Fibroblast of mammary gland (primary cell): ENCODE measurements at regions not wholly inside any gene's neighbourhood (a gene's known extent, or its start where the extent isn't known, plus 50 kb on each side); places are given as distances from the start of the nearest gene placed in this dataset.
"Not testable (repeated sequence)": the region's sequence is repeated elsewhere in the genome, so short reads cannot be mapped to it uniquely, and the experiment has no call there.

Source experiments
- DNase-seq: peaks from one replicate; pipeline ENCODE4 v3.0.0-alpha.2; 2010; ENCODE audit warnings: low read depth
- H3K4me3 ChIP-seq: 2 replicates; pipeline ENCODE4 v1.5.1; 2011; ENCODE audit warnings: low read depth, mild to moderate bottlenecking, low read length, moderate library complexity; ENCODE audit not compliant: control insufficient read depth
- TF ChIP-seq, protein P1 (sequence below): conservative IDR thresholded peaks from 2 replicates; pipeline ENCODE4 v1.5.1; 2011; ENCODE audit warnings: low read depth, low read length, inconsistent platforms; ENCODE audit not compliant: control insufficient read depth, insufficient read depth

DNA sequence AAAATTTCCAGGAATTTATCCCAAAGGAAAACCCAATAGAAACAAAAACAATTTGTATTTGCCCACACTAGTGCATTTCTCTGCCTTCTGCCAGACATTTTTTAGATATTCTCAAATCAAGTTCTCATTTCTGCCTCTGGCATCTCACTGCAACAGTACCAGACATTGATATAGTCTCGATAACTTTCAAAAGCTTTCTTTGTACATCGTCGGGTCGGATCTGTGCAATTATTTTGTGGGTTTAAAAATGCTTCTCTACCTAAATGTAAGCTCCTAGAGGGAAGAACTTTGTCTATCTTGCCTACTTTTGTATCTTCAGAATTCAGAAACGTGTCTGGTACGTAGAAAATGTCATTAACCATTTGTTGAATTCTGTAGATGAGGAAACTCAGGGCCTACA lies 125.5 kb upstream of the LIFR start:
- no peak for DNase-seq
- H3K4me3 ChIP-seq: no peak overlapping the region
- TF ChIP-seq, protein P1, sequence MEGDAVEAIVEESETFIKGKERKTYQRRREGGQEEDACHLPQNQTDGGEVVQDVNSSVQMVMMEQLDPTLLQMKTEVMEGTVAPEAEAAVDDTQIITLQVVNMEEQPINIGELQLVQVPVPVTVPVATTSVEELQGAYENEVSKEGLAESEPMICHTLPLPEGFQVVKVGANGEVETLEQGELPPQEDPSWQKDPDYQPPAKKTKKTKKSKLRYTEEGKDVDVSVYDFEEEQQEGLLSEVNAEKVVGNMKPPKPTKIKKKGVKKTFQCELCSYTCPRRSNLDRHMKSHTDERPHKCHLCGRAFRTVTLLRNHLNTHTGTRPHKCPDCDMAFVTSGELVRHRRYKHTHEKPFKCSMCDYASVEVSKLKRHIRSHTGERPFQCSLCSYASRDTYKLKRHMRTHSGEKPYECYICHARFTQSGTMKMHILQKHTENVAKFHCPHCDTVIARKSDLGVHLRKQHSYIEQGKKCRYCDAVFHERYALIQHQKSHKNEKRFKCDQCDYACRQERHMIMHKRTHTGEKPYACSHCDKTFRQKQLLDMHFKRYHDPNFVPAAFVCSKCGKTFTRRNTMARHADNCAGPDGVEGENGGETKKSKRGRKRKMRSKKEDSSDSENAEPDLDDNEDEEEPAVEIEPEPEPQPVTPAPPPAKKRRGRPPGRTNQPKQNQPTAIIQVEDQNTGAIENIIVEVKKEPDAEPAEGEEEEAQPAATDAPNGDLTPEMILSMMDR: no peak

DNA sequence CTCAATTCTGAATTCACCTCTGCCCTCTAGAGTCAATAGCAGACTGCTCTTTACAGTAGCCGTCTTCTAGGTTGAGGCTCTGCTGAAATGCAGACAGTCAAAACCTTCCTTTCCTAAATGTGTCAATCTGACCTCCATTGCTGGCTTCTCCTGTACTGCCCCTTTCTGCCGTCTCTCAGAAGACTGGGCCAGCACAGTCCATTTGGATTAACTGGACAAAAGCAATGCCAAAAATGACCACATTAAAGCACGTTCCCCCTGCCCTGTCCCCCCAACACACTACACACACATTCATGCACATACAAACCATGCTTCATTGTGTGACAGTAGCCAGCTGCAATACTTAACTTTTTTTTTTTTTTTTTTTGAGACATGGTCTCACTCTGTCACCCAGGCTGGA lies 130.2 kb upstream of the LIFR start:
- DNase-seq: no peak
- no peak overlapping the region for H3K4me3 ChIP-seq
- TF ChIP-seq, protein P1: no peak

DNA sequence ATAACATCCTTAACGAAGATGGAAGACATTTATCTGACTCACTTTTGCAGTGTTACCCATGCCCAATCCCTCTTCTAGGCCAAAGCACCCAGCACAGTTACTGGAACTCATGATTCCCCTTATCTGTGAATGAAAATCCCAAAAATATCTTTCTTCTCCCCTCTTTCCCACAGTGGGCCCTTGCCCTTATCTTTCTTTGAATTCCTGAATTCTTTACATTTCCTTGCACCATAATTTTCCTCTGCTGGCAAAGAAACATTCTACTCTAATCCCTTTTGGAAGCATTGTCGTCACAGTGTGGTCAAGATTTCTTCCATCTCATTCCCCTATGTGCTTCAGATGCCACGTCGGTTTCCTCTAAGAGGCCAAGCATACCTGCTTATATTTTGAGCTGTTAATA lies 135.9 kb upstream of the LIFR start:
- TF ChIP-seq, protein P1: no peak
- no peak for DNase-seq
- H3K4me3 ChIP-seq: no peak overlapping the region

DNA sequence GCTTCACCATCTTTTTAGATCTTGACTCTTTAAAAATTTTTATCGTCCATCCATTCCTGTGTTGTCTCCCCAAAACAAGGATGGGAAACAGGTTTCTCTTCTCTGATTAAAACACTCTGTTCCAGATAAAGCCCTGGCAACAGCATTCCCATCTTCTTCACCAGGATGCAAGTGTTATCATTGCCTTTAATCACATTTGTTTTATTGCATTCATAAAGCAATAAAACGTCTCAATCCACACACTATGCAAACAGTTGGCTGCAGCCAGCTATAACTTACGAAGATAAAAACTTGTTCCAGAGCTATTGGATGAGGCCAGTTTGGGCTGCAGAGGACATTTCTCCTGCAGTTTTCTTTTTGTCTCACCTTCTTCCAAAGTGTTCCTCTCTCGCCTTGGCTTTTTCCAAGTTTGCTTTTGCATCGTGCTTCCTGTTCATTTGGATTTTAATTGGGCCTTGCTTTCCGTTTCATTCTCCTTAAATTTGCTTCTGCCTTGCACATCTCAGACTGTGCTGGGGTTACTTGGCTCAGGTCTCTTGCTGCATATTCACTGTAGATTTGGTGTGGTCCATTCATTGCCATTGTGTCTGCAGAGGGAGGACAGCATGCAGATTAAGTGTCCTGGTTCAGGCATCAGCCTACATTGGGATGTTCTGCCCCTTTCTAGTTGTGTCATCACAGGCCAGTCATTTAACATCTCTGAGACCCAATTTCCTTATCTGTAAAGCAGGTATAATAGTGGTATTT lies 136.5 kb upstream of the LIFR start:
- DNase-seq: no peak
- no peak overlapping the region for H3K4me3 ChIP-seq
- TF ChIP-seq, protein P1: no peak

DNA sequence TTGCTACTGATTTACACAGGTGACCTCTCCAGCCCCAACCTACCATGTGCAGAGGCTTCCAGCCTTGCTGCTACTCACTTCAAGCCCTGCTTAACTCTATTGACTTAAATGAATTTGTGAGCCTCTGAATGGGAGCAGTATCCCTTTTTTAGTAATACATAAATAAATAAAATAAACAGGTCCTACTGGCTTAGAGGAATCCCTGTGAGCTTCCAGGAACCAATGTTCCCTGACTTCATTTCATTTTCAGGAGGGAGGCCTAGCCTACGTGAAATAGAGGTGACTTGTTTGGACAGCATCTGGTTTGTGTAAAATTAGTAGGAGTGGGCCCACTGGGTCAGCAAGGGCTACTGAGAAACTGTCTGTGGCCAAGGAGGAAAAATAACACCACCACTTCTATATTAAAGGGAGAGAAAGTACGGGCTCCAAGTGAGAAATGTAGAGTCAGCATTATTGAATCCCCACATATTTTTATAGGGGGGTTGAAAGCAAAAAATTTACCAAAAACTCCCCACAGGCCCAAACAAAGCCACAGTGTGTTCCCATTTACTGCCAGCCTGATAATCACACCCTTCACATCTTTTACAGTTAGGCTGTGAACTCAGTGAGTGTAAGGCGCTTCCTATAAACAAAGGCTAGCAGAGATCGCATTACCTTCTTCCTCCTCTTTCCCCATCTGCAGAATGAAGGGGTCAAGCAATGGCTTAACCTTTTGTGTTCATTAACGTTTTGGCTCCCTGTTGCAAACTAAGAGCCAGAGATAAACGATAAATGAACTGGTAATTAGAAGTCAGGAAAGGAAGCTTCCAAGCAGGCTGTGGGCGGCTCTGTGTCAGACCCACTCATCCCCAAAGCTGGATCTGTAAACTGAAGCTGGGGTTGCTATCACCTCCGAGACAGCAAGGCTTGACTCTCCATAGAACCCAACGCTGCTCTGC lies 138.8 kb upstream of the LIFR start:
- DNase-seq: peak; percentile 21
- no peak overlapping the region for H3K4me3 ChIP-seq
- TF ChIP-seq, protein P1: no peak

DNA sequence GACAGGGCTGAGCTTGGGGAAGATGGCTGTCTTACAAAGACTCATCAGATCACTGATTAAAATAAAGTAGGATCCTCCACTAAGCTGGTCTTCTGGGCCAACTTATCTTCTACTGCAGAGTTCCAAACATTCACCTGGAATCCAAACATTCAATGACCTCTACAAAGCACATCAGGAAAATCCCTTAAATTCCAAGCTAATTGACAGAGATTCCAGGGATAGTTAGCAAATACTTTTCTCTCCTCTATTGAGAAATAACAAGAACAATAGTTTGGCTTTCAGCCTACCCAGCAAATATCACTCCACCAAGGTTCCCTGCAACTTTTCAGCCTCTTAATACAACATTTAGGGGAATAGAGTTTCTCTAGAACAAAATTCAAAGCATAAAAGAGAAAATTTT lies 140.6 kb upstream of the LIFR start:
- TF ChIP-seq, protein P1: no peak
- no peak for DNase-seq
- no peak overlapping the region for H3K4me3 ChIP-seq

DNA sequence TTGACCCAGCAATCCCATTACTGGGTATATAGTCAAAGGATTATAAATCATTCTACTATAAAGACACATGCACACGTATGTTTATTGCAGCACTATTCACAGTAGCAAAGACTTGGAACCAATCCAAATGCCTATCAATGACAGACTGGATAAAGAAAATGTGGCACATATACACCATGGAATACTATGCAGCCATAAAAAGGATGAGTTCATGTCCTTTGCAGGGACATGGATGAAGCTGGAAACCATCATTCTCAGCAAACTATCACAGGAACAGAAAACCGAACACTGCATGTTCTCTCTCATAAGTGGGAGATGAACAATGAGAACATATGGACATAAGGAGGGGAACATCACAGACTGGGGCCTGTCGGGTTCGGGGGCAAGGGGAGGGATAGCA lies 140.3 kb upstream of the OSMR start:
- not testable (repeated sequence) for DNase-seq, H3K4me3 ChIP-seq
